SU-DHL-6 (cell line): ENCODE measurements at regions not wholly inside any gene's neighbourhood (a gene's known extent, or its start where the extent isn't known, plus 50 kb on each side); places are given as distances from the start of the nearest gene placed in this dataset.

Experiments
- H2AFZ ChIP-seq: fragments of 200-600 bp; sonication (generic); 2 replicates; pipeline ENCODE4 v1.6.1; 2014; ENCODE audit warnings: low read depth, mild to moderate bottlenecking, moderate library complexity, mixed read lengths, antibody characterized with exemption, low read length; ENCODE audit not compliant: severe bottlenecking
- H3F3A ChIP-seq: fragments of 200-600 bp; shearing (Covaris generic); 2 replicates; pipeline ENCODE4 v1.6.0; 2016; ENCODE audit warnings: antibody characterized with exemption, mild to moderate bottlenecking; ENCODE audit not compliant: insufficient read depth
- H3K27ac ChIP-seq: fragments of 200-600 bp; sonication (generic); 2 replicates; pipeline ENCODE4 v1.5.1; 2016; ENCODE audit warnings: low read depth, mild to moderate bottlenecking, low read length, moderate library complexity, mixed read lengths
- H3K27me3 ChIP-seq: fragments of 200-600 bp; sonication (generic), shearing (Covaris generic); 2 replicates; pipeline ENCODE4 v1.6.0; 2014; ENCODE audit warnings: mild to moderate bottlenecking, low read length
- H3K36me3 ChIP-seq: fragments of 200-600 bp; sonication (generic); 2 replicates; pipeline ENCODE4 v1.6.1; 2014; ENCODE audit warnings: mild to moderate bottlenecking, low read length, mixed read lengths
- H3K4me2 ChIP-seq: fragments of 300-600, 200-600 bp; shearing (Covaris generic), sonication (generic); 2 replicates; pipeline ENCODE4 v1.6.0; 2014; ENCODE audit warnings: low read length, low read depth, mild to moderate bottlenecking; ENCODE audit not compliant: poor library complexity, severe bottlenecking
- H3K4me3 ChIP-seq: fragments of 200-600 bp; sonication (generic); 2 replicates; pipeline ENCODE4 v1.5.1; 2014; ENCODE audit warnings: antibody characterized with exemption, low read length, mild to moderate bottlenecking, mixed read lengths; ENCODE audit not compliant: insufficient read depth, poor library complexity, severe bottlenecking
- H3K79me2 ChIP-seq: fragments of 200-600 bp; sonication (generic); 2 replicates; pipeline ENCODE4 v1.6.1; 2014; ENCODE audit warnings: mild to moderate bottlenecking, low read length, moderate library complexity; ENCODE audit not compliant: insufficient read depth
- H3K9ac ChIP-seq: fragments of 200-600 bp; sonication (generic); 2 replicates; pipeline ENCODE4 v1.7.0; 2014; ENCODE audit warnings: mild to moderate bottlenecking, low read length
- H3K9me2 ChIP-seq: fragments of 200-600 bp; sonication (generic); replicated peaks from 2 replicates; pipeline ENCODE4 v1.6.1; 2014; ENCODE audit warnings: low read length; ENCODE audit not compliant: insufficient read depth
- H3K9me3 ChIP-seq: fragments of 200-600 bp; sonication (generic); 2 replicates; pipeline ENCODE4 v1.6.1; 2014; ENCODE audit warnings: low read length, mixed read lengths; ENCODE audit not compliant: insufficient read depth
- H4K20me1 ChIP-seq: fragments of 200-600 bp; sonication (generic); 2 replicates; pipeline ENCODE4 v1.6.1; 2014; ENCODE audit warnings: low read depth, mild to moderate bottlenecking, antibody characterized with exemption, low read length, moderate library complexity, mixed read lengths
- CTCF ChIP-seq: fragments of 200-600 bp; sonication (generic); IDR thresholded peaks from one replicate; pipeline ENCODE4 v1.5.1; 2017; ENCODE audit warnings: antibody characterized with exemption, mild to moderate bottlenecking, low read length, moderate library complexity; ENCODE audit not compliant: insufficient read depth, poor library complexity, severe bottlenecking
- EZH2phosphoT487 ChIP-seq: fragments of 200-600 bp; sonication (generic), shearing (Covaris generic); conservative IDR thresholded peaks from 2 replicates; pipeline ENCODE4 v1.6.1; 2018; ENCODE audit warnings: mild to moderate bottlenecking, antibody characterized with exemption, low read length, moderate library complexity, mixed read lengths

GRCh38 chr11:37370817-37371216 is 772.8 kb upstream of the RAG2 start:
- Histone ChIP-seq H2AFZ (no peak overlapping the region), H3K27ac (no peak overlapping the region), H3K4me2 (no peak overlapping the region), H3F3A (no peaks in the 10 kb centered on the region), H3K27me3 (no peaks in the 10 kb centered on the region), H3K9ac (no peak overlapping the region), H4K20me1 (no peaks in the 10 kb centered on the region), H3K4me3 (no peak overlapping the region), H3K9me3 (no peaks in the 10 kb centered on the region), H3K36me3 (no peaks in the 10 kb centered on the region), H3K9me2 (no peaks in the 10 kb centered on the region), H3K79me2 (no peaks in the 10 kb centered on the region)
- no peak for TF ChIP-seq CTCF
- no peak for TF ChIP-seq EZH2phosphoT487

DNA sequence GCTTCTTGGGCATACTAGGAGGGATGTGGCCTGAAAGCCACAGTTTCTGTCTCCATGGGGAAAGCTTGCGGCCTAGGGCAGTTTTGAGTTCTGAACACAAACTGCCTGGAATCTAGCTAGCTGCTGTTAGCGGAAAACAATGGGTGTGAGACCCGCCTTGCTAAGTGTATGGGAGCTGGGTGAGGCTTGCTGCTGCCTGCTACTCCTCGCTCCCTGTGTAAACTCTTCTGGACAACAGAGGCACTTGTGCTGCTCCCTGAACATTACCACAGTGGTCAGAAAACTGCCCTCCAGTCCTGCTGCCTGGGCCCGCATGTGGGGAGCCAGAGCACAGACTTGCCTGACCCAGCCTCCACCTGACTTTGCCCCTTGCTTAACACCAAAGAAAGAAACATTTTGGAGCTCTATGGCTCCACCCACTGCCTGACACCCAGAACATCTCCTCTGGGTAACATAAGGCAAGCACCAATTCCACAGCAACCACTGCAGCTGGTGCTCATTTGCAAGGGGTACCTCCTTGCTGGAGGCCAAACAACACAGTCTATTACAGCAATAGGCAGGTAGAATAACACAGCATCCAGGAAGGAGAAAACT is 766.3 kb upstream of the RAG2 start:
- H3K9me2 ChIP-seq: no peaks in the 10 kb centered on the region

GRCh38 chr11:37353192-37353591 is 755.2 kb upstream of the RAG2 start:
- no peak overlapping the region for H3K9ac ChIP-seq
- H2AFZ ChIP-seq: no peak overlapping the region
- no peaks in the 10 kb centered on the region for H3K27me3 ChIP-seq
- H3K9me3 ChIP-seq: peaks cover 6% of the 10 kb centered on the region; the same call in 1 of the 2 replicates
- H3K4me3 ChIP-seq: no peak overlapping the region
- H3K27ac ChIP-seq: no peak overlapping the region
- H4K20me1 ChIP-seq: no peaks in the 10 kb centered on the region
- no peak overlapping the region for H3K4me2 ChIP-seq
- TF ChIP-seq CTCF: no peak
- no peak for TF ChIP-seq EZH2phosphoT487
- no peaks in the 10 kb centered on the region for H3F3A ChIP-seq
- H3K9me2 ChIP-seq: no peaks in the 10 kb centered on the region
- no peaks in the 10 kb centered on the region for H3K36me3 ChIP-seq
- H3K79me2 ChIP-seq: no peaks in the 10 kb centered on the region

More for the DNA sequence above, 766.3 kb upstream of the RAG2 start:
- no peak overlapping the region for H3K4me3 ChIP-seq
- no peaks in the 10 kb centered on the region for H4K20me1 ChIP-seq
- no peak overlapping the region for H2AFZ ChIP-seq
- no peak overlapping the region for H3K4me2 ChIP-seq
- H3K79me2 ChIP-seq: no peaks in the 10 kb centered on the region
- H3K9me3 ChIP-seq: no peaks in the 10 kb centered on the region
- H3K27ac ChIP-seq: no peak overlapping the region
- no peaks in the 10 kb centered on the region for H3K27me3 ChIP-seq
- no peaks in the 10 kb centered on the region for H3K36me3 ChIP-seq
- H3F3A ChIP-seq: no peaks in the 10 kb centered on the region
- TF ChIP-seq EZH2phosphoT487 (no peak), CTCF (no peak)
- H3K9ac ChIP-seq: no peak overlapping the region
